ENCODE measurements at regions not wholly inside any gene's neighbourhood (a gene's known extent, or its start where the extent isn't known, plus 50 kb on each side); places are given as distances from the start of the nearest gene placed in this dataset.

- Mint-ChIP-seq H3K27ac (no peak overlapping the region), H3K4me3 (no peak overlapping the region), H3K9me3 (no peaks in the 10 kb centered on the region), H3K27me3 (ENCODE audit: insufficient read depth) (no peaks in the 10 kb centered on the region), H3K36me3 (ENCODE audit: low read depth) (no peaks in the 10 kb centered on the region), H3K4me1 (ENCODE audit: low read depth) (no peaks in the 10 kb centered on the region)
- DNase-seq (ENCODE audit: low spot score), result no peak
- intact Hi-C loops (cut with micrococcal nuclease), result loop anchor here (5.0 kb wide), 1 partner anchor 156 kb away; no protein-coding TSS in a partner anchor
Measured at GRCh38 chr20:52921340-52921739, 50.8 kb upstream of the TSHZ2 start.

GRCh38 chr20:52918311-52918710 lies 53.8 kb upstream of the TSHZ2 start:
- Mint-ChIP-seq H3K9me3 (peaks cover 18% of the 10 kb centered on the region), H3K4me1 (ENCODE audit: low read depth) (no peaks in the 10 kb centered on the region), H3K4me3 (no peak overlapping the region), H3K27me3 (ENCODE audit: insufficient read depth) (no peaks in the 10 kb centered on the region), H3K27ac (no peak overlapping the region), H3K36me3 (ENCODE audit: low read depth) (no peaks in the 10 kb centered on the region)
- intact Hi-C loops (cut with micrococcal nuclease), result no loop called here
- no peak for DNase-seq (ENCODE audit: low spot score)

GRCh38 chr20:52915564-52915963 lies 56.6 kb upstream of the TSHZ2 start:
- no peak for DNase-seq (ENCODE audit: low spot score)
- no peak overlapping the region for H3K27ac Mint-ChIP-seq
- no peaks in the 10 kb centered on the region for H3K27me3 Mint-ChIP-seq (ENCODE audit: insufficient read depth)
- H3K36me3 Mint-ChIP-seq (ENCODE audit: low read depth), result no peaks in the 10 kb centered on the region
- H3K9me3 Mint-ChIP-seq, result peaks cover 18% of the 10 kb centered on the region
- H3K4me3 Mint-ChIP-seq, result no peak overlapping the region
- H3K4me1 Mint-ChIP-seq (ENCODE audit: low read depth), result no peaks in the 10 kb centered on the region
- intact Hi-C loops (cut with micrococcal nuclease), result no loop called here

- Mint-ChIP-seq H3K4me3 (no peak overlapping the region), H3K9me3 (peaks cover 18% of the 10 kb centered on the region), H3K36me3 (ENCODE audit: low read depth) (no peaks in the 10 kb centered on the region), H3K27me3 (ENCODE audit: insufficient read depth) (no peaks in the 10 kb centered on the region), H3K27ac (no peak overlapping the region), H3K4me1 (ENCODE audit: low read depth) (peaks cover 2% of the 10 kb centered on the region)
- no peak for DNase-seq (ENCODE audit: low spot score)
- intact Hi-C loops (cut with micrococcal nuclease), result no loop called here
Measured at GRCh38 chr20:52914870-52915269, 57.3 kb upstream of the TSHZ2 start.

GRCh38 chr20:52913650-52914387 lies 58.3 kb upstream of the TSHZ2 start:
- Mint-ChIP-seq H3K9me3 (peaks cover 18% of the 10 kb centered on the region), H3K4me1 (ENCODE audit: low read depth) (peaks cover 8% of the 10 kb centered on the region), H3K27me3 (ENCODE audit: insufficient read depth) (peaks cover 4% of the 10 kb centered on the region), H3K4me3 (no peak overlapping the region), H3K27ac (no peak overlapping the region), H3K36me3 (ENCODE audit: low read depth) (no peaks in the 10 kb centered on the region)
- intact Hi-C loops (cut with micrococcal nuclease), result no loop called here
- no peak for DNase-seq (ENCODE audit: low spot score)

- Mint-ChIP-seq H3K27ac (no peak overlapping the region), H3K4me1 (ENCODE audit: low read depth) (peaks cover 8% of the 10 kb centered on the region), H3K36me3 (ENCODE audit: low read depth) (no peaks in the 10 kb centered on the region), H3K4me3 (no peak overlapping the region), H3K27me3 (ENCODE audit: insufficient read depth) (peaks cover 4% of the 10 kb centered on the region), H3K9me3 (peaks cover 7% of the 10 kb centered on the region)
- DNase-seq (ENCODE audit: low spot score), result no peak
- intact Hi-C loops (cut with micrococcal nuclease), result no loop called here
Measured at GRCh38 chr20:52905241-52905994, 66.7 kb upstream of the TSHZ2 start.

GRCh38 chr20:52904837-52905236 lies 67.3 kb upstream of the TSHZ2 start:
- Mint-ChIP-seq H3K36me3 (ENCODE audit: low read depth) (no peaks in the 10 kb centered on the region), H3K4me3 (no peak overlapping the region), H3K4me1 (ENCODE audit: low read depth) (peaks cover 6% of the 10 kb centered on the region), H3K27ac (no peak overlapping the region), H3K27me3 (ENCODE audit: insufficient read depth) (peaks cover 4% of the 10 kb centered on the region), H3K9me3 (peaks cover 7% of the 10 kb centered on the region)
- intact Hi-C loops (cut with micrococcal nuclease), result no loop called here
- no peak for DNase-seq (ENCODE audit: low spot score)

- Mint-ChIP-seq H3K9me3 (peaks cover 15% of the 10 kb centered on the region), H3K27ac (no peak overlapping the region), H3K4me1 (ENCODE audit: low read depth) (peaks cover 7% of the 10 kb centered on the region), H3K4me3 (no peak overlapping the region), H3K27me3 (ENCODE audit: insufficient read depth) (peaks cover 7% of the 10 kb centered on the region), H3K36me3 (ENCODE audit: low read depth) (peaks cover 4% of the 10 kb centered on the region)
- intact Hi-C loops (cut with micrococcal nuclease), result no loop called here
- DNase-seq (ENCODE audit: low spot score), result no peak
Measured at GRCh38 chr20:52899041-52899608, 73.0 kb upstream of the TSHZ2 start.

GRCh38 chr20:52896348-52896747 lies 75.8 kb upstream of the TSHZ2 start:
- Mint-ChIP-seq H3K4me3 (no peak overlapping the region), H3K9me3 (peaks cover 8% of the 10 kb centered on the region), H3K36me3 (ENCODE audit: low read depth) (peaks cover 4% of the 10 kb centered on the region), H3K27me3 (ENCODE audit: insufficient read depth) (peaks cover 12% of the 10 kb centered on the region), H3K27ac (no peak overlapping the region), H3K4me1 (ENCODE audit: low read depth) (peaks cover 7% of the 10 kb centered on the region)
- intact Hi-C loops (cut with micrococcal nuclease), result no loop called here
- DNase-seq (ENCODE audit: low spot score), result no peak

- H3K36me3 Mint-ChIP-seq (ENCODE audit: low read depth), result peaks cover 4% of the 10 kb centered on the region
- no peak for DNase-seq (ENCODE audit: low spot score)
- peaks cover 12% of the 10 kb centered on the region for H3K9me3 Mint-ChIP-seq
- intact Hi-C loops (cut with micrococcal nuclease), result no loop called here
- no peak overlapping the region for H3K4me3 Mint-ChIP-seq
- H3K4me1 Mint-ChIP-seq (ENCODE audit: low read depth), result peaks cover 7% of the 10 kb centered on the region
- peaks cover 12% of the 10 kb centered on the region for H3K27me3 Mint-ChIP-seq (ENCODE audit: insufficient read depth)
- no peak overlapping the region for H3K27ac Mint-ChIP-seq
Measured at GRCh38 chr20:52895701-52896100, 76.5 kb upstream of the TSHZ2 start.

- DNase-seq (ENCODE audit: low spot score), result no peak
- Mint-ChIP-seq H3K27ac (no peak overlapping the region), H3K27me3 (ENCODE audit: insufficient read depth) (peaks cover 12% of the 10 kb centered on the region), H3K9me3 (peaks cover 12% of the 10 kb centered on the region), H3K4me3 (no peak overlapping the region), H3K36me3 (ENCODE audit: low read depth) (peaks cover 4% of the 10 kb centered on the region), H3K4me1 (ENCODE audit: low read depth) (peaks cover 7% of the 10 kb centered on the region)
- intact Hi-C loops (cut with micrococcal nuclease), result no loop called here
Measured at GRCh38 chr20:52895235-52895634, 76.9 kb upstream of the TSHZ2 start.

GRCh38 chr20:52893498-52893897 lies 78.7 kb upstream of the TSHZ2 start:
- peaks cover 11% of the 10 kb centered on the region for H3K27me3 Mint-ChIP-seq (ENCODE audit: insufficient read depth)
- peaks cover 12% of the 10 kb centered on the region for H3K9me3 Mint-ChIP-seq
- H3K4me3 Mint-ChIP-seq, result no peak overlapping the region
- peaks cover 7% of the 10 kb centered on the region for H3K4me1 Mint-ChIP-seq (ENCODE audit: low read depth)
- H3K36me3 Mint-ChIP-seq (ENCODE audit: low read depth), result peaks cover 4% of the 10 kb centered on the region
- DNase-seq (ENCODE audit: low spot score), result no peak
- intact Hi-C loops (cut with micrococcal nuclease), result no loop called here
- no peak overlapping the region for H3K27ac Mint-ChIP-seq

- Mint-ChIP-seq H3K9me3 (peaks cover 12% of the 10 kb centered on the region), H3K27me3 (ENCODE audit: insufficient read depth) (peaks cover 13% of the 10 kb centered on the region), H3K4me1 (ENCODE audit: low read depth) (peaks cover 7% of the 10 kb centered on the region), H3K4me3 (no peak overlapping the region), H3K27ac (no peak overlapping the region), H3K36me3 (ENCODE audit: low read depth) (peaks cover 4% of the 10 kb centered on the region)
- intact Hi-C loops (cut with micrococcal nuclease), result no loop called here
- DNase-seq (ENCODE audit: low spot score), result no peak
Measured at GRCh38 chr20:52892023-52892422, 80.1 kb upstream of the TSHZ2 start.

Measured in activated T-helper 1 cell treated with anti-CD3 and anti-CD28 coated beads, Interleukin-12 subunit alpha, Interleukin-12 subunit beta, Interleukin-2, Interleukin-4 antibody, amounts not matched to agents 30 ng/mL and 10 ng/mL and 1 ng/mL, durations not matched to agents 14 hours and 24 hours and 36 hours (primary cell).